NCI-H748 (cell line): ENCODE measurements at regions not wholly inside any gene's neighbourhood (a gene's known extent, or its start where the extent isn't known, plus 50 kb on each side); places are given as distances from the start of the nearest gene placed in this dataset.
A peak's percentile ranks its signal among the peaks of the same experiment; 100 is the strongest.
"Not testable (repeated sequence)": the region's sequence is repeated elsewhere in the genome, so short reads cannot be mapped to it uniquely, and the experiment has no call there.

Experiments used
- DNase-seq: peaks from one replicate; lab custom pipeline; 2025; ENCODE audit not compliant: unreplicated experiment; lab: John Stamatoyannopoulos, UW

DNA sequence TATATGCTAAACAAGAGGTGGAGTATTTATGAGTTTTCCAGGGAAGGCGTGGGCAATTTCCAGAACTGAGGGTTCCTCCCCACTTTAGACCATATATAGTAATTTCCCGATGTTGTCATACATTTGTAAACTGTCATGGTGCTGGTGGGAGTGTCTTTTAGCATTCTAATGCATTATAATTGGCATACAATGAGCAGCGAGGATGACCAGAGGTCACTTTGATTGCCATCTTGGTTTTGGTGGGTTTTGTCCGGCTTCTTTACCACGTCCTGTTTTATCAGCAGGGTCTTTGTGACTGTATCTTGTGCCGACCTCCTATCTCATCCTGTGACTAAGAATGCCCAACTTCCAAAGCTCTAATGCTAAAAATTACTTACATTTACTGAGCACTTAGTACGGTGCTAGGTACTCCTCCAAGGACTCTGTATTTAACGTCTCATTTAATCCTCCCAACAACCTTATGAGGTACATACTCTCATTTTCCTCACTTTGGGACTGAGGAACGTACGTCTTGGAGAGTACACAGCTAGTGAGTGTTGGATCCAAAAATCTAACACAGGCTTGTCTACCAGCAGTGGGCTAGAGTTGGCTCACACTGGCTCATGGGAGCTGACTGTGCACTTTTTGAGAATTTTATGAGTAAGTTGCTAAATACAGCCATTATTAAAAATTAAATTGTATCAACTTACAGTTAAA is 144.8 kb upstream of the NEBL start:
- no peak for DNase-seq

DNA sequence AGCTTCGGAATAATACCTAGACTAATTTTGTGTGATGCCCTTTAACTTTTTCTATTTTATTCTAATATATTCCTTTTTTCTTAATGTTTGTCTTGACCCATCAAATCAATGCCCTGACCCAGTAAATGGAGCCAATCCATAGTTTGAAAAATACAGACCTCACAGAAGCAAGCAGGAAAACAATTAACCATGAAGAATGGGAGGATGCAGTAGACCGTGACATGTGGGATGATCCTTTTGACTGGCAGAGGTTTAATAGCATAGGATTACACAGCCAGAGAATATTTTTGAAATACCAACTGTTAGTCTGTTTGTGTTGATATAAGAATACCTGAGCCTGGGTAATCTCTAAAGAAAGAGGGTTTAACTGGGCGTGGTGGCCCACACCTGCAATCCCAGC is 142.6 kb upstream of the NEBL start:
- peak; percentile 39 for DNase-seq

DNA sequence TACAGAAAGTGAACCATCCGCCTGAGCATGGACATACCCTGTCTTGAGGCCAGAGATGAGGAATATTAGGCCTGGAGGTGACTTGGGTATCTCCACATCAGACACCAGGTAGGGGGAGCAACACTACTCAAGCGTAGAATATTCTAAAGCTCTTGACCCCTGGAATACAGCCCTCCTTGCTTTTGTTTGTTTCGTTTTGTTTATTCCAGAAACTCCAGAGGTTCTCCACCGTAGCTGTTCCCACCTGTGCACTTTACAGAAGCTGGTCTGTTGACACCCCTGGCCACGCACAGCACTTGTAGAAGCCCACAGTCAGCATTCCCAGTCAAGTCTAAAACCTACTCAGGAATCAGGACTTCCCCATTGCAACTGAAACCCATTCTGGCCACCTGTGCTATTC is 139.6 kb upstream of the NEBL start:
- no peak for DNase-seq

DNA sequence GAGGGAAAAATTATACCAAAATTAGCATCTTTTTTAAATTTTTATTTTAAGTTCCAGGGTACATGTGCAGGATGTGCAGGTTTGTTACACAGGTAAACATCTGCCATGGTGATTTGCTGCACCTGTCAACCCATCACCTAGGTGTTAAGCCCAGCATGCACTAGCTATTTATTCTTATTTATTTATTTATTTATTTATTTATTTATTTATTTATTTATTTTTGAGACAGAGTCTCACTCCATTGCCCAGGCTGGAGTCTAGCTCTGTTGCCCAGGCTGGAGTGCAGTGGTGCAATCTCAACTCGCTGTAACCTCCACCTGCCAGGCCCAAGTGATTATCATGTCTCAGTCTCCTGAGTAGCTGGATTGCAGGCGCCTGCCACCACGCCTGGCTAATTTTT is 137.7 kb upstream of the NEBL start:
- DNase-seq: not testable (repeated sequence)

DNA sequence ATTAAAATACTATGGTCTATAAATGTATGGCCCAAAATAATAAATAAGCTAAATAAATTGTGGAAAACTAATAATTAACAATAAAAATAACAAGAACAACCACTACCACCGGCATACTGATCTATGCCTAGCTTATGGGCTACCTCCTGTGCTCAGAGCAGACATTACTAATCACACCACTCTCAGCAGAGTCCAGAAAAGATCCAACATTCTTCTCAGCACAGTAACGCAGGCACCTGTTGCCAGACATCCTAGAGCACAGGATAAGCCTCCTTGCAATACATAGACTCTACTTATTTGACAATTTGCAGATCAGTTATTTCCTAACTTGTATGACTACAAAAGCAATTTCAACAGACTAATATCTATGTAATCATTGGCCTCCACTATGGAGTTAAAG is 137.1 kb upstream of the NEBL start:
- no peak for DNase-seq

DNA sequence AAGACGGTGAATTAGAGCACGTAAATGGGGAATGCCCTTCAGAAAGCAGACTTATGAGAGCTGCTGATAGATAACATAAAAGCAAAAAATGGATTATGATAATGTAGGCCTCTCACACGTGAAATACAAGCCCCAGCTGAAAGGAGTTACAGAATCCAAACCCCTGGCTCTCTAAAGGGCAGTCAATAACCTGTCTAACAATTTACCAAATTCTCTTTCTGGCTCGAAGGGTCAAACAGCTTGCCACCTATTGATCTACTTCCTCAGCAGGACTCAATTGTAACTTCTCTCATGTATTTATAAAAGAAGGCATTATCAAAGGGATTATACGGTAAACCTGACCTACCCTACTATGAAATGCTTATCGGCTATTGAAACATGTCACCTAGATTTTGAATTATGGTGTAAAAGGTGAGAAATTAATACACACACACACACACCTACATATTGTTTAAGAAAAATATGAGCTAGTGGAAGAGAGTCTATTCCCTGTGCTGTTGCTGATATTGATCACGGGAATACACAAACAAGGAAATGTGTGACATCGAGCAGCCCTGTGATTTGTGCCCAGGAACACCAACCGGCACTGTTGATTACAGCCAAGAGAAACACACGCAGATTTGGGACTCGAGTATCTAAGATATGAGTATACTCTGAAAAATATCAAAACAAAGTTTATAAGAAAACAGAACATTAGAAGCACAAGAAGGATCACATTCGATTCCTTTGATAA is 135.6 kb upstream of the NEBL start:
- no peak for DNase-seq

DNA sequence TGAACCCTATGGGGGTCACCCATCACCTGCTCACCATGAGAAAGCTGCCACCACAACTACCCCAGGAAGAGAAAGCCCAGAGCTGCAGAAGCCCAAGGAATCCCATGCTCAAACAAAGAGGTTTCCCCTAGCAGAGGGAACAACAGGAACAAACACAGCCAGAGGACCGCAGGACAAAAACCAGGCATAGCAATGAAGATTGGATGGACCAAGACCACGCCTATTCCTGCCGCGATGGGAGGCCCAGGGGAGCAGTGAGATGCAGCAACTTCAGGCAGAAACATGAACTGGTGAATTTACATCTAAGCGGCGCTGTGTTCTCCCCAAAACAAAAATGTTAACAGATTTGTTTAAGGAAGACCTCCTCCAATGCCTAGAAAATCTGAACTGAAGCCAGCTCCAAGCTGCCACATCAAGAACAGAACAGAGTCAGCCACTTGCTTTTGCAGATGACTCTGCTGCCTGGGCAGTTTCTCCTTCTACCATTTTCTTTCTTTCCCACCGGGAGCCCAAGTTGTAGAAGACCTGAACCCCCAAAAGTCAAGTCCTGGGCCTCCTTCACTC is 134.2 kb upstream of the NEBL start:
- DNase-seq: no peak

DNA sequence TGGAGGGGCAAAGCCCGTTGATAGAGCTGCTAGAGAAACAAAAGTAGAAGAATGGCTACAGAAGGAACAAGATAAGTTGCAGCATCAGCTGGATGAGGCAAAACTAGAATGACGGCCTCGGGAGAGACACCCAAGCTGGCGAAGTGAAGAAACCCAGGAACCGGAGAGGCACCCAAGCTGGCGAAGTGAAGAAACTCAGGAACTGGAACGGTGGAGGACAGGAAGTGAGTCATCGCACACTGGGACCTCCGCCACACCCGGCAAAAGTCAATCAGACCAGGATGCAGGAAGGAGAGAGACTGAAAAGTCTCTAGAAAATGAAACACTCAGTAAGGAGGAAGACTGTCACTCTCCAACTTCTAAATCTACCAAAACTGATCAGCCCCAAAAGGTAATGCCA is 133.0 kb upstream of the NEBL start:
- no peak for DNase-seq

DNA sequence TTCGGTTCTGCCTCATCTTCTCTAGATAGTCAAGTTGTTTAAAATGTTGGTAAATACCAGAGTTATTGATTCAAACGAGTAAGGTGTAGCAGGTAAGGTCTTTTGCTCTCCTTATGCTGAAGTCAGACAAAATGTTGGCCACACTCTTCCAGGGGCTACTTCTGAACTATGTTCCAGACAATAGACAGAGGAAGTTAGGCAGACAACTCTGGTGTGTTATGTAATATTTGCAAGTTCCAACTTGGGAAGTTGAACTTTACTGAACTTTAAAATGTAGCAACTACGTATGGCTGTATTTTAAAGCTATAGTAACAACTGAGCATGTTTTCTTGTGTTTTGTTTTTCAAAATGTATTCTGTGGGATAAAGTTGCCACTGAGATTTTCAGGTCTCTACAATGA is 125.7 kb upstream of the NEBL start:
- no peak for DNase-seq

DNA sequence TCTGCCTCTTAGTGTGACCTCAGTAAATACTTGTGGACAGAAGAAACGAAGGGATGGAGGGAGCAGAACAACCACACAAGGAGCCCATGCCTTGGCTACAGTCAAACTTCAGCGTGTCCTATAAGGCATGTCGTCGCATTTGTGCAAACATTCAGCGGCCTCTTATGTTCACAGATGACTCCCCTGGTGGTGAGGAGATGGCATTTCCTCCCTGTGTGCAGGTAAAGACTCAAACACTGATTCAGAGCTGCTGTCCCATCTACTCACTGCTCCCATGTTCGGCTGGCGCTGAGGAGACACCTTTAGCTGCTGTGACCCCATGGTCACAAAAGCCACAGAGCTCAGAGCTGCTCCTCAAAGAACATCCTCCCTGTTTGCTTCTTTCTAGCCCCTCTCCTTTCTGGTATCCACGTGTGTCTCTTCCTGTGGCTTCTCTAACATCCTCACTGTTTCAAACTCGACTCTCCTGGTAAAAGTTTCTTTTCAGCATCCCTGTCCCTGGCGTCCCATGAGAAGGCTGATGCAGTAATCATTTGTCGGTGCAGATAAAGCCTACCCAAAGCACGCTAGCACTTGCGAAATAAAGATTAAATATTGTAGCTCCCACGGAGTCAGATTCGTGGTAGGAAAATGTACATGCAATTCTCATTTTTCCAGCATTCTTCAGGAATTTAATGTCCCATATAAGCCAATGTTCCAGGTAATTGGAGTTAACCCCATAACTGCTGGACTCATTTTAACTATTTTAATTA is 124.9 kb upstream of the NEBL start:
- peak; percentile 11 for DNase-seq

DNA sequence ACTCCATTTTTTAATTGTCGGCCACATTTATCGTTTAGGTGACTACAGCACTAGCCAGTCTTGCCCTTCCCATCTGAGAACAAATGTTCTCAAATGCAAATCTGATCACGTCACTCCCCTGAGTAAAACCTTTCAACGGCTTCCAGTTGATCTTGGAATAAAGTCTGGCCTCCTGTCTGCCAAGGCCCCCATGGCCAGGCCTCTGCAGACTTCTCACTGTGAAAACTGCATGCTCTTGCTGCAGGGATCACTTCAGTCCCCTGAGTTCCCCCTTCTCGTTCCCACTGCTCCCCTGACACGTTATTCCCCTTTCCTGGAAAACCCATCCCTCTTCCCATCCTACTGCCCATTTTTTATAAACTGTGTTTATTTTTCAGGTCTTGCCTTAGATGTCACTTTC is 124.1 kb upstream of the NEBL start:
- DNase-seq: no peak

DNA sequence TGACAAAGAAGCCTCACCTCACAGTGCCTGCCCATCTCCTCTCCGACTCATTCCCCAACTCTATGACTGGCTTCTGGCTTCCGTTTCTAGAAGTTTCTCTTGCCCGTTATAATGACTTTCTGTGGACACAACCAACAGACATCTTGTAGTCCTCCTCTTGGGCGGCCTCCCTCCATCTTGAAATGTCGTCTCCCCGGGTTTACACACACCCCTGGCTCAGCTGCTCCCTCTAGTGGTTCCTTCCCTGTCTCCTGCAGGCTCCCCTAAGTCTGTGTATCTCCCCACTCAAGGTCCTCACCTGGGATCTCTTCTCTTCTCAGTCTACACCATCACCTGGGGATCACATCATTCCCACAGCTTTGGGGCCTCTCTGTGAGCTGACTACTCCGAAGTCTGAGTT is 123.4 kb upstream of the NEBL start:
- peak; percentile 23 for DNase-seq

DNA sequence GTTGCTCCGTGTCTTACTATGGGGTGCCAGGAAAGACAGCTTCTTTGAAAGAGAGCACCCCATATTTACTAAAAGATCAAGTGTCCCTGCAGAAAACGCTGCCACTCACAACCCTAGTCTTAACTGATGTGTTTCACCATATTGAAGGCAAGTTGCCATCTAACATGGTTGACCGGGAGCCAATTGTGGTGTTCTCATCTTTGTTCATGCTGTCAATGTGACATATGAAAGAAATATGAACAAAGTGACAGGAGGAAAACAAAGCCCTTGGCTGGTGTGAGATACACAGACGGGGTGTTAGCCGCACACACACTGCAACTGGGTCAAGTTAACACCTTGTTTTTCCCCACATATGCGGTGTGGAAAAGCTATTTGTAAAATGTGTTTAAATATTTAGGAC is 122.3 kb upstream of the NEBL start:
- DNase-seq: no peak

DNA sequence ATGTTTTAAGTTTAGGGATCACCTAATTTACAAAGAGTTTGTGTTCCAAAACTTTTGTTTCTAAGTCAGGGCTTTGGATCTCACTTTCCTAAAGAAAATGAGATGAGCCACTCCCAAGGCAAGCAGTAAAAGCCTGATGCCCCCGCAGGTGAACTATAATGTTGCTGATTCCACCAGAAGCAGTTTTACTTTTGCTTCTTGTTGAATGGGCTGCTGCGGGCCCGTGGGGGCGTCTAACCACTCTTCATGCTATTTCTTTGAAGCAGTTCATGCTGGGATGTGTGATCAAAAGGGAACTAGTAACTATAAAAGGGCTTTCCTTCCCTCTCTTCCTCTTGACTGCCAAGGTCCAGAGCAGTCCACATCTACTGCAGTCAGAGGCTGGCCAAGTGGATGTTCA is 118.7 kb upstream of the NEBL start:
- DNase-seq: no peak

DNA sequence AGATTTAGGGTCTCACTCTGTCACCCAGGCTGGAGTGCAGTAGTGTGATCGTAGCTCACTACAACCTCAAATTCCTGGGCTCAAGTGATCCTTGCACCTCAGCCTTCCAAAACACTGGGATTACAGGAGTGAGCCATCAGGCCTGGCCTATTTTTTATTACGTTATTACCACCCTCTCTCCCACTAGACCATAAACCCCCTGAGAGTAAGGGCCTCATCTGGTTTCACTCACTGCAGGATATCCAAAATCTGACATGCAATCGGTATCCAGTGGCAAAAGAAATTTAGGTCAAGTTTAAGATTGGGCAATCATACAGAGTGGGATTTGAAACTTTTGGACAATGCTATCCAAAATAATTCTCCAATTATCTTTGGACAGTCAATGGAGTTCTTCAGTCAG is 117.0 kb upstream of the NEBL start:
- DNase-seq: no peak

DNA sequence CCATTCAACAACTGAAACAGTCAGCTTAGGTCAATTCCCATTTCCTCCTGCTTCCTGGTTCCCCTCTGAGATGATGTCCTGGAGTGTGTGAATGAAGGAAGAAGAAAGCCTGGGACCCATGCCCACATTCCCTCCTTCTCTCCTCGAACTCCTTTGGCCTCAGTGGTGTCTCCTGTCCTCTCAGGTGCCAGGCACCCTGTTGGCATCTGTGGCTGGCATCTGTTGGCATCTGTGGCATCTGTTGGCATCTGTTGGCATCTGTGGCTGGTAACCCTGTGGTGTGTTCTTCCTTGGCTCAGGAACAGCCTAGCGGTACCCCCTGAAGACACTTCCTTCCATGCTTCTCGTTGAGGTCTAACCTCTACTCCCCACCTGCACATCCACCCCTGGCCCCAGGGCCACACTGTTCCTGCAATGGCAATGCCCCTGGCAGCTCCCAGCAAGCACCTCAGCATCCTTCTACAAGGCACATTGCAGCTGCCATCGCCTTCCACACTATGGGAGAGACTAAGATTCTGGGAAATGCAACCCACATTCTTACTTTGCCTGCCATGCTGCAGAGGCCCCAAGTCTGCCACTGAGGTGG is 114.4 kb upstream of the NEBL start:
- no peak for DNase-seq

DNA sequence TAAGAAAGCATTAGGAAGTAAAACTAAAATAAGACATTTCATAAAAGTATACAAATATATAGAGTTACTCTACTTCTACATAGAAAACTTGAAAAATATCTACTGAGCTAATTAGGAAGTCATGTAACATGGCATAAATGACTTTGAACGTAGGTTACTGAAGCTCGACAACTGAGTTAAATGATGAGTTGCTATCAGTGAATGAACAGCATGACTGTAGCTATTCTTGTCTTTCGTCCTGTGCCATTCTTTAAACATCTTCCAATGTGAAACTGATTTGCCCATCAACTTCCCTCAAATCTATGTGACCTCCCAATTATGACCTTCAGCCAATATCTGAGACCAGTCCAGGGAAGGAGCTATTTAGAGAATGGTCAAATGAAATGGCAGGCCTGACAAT is 113.5 kb upstream of the NEBL start:
- no peak for DNase-seq

DNA sequence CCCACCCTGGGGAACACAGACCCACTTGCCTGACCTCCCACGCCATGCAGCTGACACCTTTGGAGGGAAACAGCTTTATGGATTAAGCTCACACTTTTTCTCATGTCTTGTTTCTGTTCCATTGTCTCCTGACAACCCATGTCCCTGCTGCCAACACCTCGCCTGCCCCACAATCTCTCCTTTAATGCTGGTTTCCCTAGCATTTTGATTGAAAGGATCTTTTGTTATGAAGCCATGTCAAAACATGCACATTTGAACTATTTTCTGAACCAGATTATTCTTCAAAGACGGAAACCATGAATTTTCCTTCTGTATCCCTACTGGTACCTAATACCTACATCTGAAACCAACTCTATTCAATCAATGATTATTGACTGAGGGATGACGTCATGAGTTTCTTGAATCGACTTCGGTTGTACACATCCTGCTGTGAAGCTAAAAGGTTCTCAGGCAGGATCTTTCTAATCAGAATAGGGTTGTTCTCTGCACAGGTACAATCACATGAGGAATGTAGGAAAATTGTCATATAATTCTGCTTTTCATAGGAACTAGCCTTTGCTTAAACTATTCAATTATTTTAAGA is 106.2 kb upstream of the NEBL start:
- peak; percentile 11 for DNase-seq

DNA sequence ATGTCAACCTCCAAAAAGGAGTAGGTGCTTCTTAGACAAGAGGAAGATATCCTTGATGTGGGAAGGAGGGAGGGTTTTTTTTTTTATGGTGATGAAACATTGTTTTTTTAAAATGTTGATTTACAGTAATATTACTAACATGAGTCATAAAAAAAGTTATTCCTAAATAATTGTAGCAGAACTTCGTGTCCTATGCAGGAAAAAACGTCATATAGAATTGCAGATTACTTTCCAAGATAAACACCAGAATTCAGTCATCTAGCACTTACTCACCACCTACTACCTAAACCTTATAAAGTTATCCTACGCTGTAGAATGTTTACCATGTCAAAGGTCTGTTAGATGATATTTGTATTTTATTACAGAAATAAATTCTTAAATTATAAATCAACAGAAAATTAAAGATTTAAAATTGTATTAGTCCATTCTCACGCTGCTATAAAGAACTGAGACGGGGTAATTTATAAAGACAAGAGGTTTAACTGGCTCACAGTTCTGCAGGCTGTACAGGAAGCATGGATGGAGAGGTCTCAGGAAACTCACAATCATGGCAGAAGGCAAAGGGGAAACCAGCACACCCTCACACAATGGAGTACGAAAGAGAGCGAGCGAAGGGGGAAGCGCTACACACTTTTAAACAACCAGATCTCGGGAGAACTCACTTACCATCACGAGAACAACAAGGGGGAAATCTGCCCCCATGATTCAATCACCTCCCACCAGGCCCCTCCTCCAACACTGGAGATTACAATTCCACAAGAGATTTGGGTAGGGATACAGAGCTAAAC is 105.2 kb upstream of the NEBL start:
- no peak for DNase-seq

DNA sequence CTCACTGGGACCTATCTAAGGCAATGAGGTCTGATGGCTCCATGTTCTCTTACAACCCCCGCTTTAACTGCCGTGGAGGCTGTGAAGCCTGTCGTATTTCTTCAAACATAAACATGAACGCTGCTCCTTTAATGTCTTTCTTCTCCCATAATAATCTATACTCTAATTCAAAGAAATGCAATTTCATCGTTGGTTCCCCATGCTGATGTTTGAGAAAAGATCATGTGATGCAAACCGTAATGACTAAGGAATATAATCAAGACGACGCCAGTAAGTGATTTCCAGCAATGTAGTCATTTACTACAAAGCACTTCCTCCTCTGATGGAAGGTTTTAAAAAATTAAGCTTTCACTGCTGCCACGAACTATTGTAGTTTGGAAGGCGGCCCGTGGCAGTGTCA is 102.6 kb upstream of the NEBL start:
- DNase-seq: no peak
